GM19025 (cell line): ENCODE measurements at regions not wholly inside any gene's neighbourhood (a gene's known extent, or its start where the extent isn't known, plus 50 kb on each side); places are given as distances from the start of the nearest gene placed in this dataset.

Experiments used
- ATAC-seq: cut with Tn5 transposase; IDR thresholded peaks from one replicate; pipeline ENCODE4 v1.9.1; 2021; ENCODE audit warnings: mild to moderate bottlenecking, low read depth, moderate library complexity; ENCODE audit not compliant: unreplicated experiment

GRCh38 chr4:35300996-35301774, 943.1 kb downstream of the ARAP2 start:
- ATAC-seq = no peak

DNA sequence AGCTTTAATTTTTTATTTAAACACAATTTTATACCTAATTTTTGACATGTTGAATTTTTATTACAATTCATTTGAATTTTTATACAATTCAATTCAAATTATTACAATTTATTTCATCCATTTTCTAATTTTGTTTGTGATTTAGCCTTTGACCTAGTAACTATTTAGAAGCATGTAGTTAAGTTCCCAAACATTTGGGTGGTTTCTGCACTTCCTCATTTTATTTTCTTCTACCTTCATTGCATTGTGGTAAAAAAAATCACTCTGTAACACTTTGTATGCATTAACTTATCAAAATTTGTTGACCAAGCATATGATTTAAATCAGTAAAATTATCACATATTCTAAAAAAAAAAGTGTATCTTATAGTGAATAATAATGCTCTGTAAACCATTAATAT, 928.9 kb downstream of the ARAP2 start:
- no peak for ATAC-seq

DNA sequence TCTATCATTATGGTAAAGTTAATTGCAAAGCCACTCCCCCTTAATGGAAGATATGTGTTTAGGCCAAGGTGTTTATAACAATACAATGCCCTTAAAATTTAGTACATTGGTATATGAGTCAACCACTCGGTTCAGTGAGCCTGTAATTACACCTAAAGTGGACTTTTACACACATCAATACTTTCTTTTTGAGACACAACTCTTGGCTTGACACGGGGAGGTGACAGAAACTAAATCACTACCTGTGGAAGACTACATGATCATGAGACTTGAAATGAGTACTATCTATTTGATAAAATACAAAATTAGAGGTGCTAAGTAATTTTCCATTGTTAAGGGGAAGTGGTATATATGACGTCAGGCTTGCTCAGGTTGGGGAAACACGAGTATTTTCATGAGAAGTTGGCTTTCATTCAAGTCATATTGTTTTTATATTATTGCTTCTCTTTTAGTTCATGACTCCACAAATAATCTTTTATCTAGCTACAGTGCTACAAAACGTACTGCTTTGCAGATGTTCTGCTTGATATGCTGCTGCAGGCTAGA, 918.3 kb downstream of the ARAP2 start:
- ATAC-seq = no peak

- no peak for ATAC-seq
Measured at GRCh38 chr4:35342833-35343232, 901.5 kb downstream of the ARAP2 start.

DNA sequence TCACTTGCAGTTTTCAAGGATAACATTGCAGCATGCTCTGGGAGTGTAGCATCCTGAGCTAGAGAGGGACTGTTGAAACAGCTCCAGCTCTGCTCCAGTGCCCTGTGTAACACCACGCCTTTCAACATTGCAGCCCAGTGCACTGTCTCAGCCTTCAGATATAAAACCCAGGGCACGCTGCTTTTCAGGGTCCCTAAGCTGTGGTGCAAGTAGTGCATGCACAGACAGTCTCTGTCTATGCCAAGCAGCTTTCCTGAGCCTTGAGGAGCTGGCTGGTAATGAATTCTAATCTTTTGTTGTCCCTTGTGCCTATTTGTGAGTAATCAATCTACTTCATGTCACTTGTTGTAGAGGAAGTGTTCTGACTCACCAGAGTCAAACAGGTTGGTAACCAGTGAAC, 897.0 kb downstream of the ARAP2 start:
- ATAC-seq = no peak

- no peak for ATAC-seq
Measured at GRCh38 chr4:35358001-35358584, 886.2 kb downstream of the ARAP2 start.

DNA sequence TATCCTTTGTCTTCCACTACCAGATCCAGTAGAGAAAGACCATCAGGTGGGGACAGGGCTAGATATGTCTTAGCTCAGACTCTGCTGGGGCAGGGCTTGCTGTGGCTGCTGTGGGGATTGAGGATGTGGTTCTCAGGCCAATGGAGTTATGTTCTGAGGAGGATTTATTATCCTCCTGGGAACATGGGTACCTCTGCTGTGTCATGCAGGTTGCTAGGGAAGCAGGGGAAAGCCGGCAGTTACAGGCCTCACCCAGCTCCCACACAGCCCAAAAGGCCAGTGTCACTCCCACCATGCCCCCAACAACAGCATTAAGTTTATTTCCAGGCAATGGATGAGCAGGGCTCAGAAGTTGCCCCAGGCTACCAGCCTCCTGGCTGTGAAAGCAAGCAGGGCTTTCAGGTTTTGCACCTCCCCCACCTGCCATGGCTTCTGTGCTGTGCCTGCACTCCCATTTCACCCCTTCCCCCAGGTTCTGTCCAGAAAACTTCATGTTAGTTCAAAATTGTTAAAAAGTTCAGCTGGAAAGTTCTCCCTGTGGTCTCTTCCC, 879.9 kb downstream of the ARAP2 start:
- ATAC-seq = no peak

DNA sequence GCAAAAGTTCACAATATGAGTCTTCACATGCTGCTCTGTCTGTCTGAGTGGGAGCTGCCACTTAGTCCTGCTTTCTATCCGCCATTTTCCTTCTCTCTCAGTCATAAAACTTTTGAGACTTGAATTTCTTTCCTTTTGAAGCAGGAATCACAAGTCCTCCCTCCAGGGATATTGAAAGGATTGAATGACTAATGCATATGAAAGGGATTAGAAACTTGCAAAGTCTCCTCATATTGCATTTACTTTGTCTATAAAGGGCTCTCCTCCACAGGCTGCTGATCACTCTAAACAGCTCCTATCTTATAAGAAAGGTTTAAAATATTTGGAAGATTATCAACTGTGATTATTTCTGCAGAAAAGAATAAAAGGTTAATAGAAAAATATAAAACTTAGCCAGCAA, 879.1 kb downstream of the ARAP2 start:
- ATAC-seq = no peak

DNA sequence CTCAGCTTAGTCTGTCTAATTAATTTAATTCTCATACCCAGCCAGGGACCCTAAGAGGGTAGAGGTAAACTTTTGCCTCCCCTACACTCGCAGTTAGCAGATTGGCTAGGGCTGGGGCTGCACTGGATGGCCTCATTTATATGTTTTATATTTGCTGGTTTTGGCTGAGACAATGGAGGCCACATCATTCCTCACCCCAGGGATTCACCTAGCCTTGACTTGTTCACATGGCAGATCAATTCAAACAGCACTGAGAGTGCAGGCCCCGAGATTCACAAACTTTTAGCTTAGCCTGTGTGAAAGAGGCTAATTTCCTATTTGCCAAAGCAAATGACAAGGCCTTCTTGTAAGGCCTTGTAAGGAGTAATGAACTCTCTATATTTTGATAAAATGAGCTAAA, 844.4 kb downstream of the ARAP2 start:
- no peak for ATAC-seq

- no peak for ATAC-seq
Measured at GRCh38 chr4:35423104-35423503, 821.2 kb downstream of the ARAP2 start.

- no peak for ATAC-seq
Measured at GRCh38 chr4:35447474-35447873, 796.8 kb downstream of the ARAP2 start.

DNA sequence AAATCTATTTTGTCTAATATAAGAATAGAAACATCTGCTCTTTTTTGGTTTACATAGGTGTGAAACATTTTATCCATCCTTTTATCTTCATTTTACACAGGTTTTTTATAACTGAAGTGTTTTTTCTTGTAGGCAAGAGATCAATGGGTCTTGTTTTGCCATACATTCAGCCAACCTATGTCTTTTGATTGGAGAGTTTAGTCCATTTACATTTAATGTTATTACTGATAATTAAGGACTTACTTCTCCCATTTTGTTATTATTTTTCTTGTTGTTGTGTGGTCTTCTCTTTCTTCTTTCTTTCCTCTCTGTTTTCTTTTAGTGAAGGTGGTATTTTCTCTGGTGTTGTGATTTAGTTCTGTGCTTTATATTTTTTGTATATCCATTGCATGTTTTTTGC, 785.3 kb downstream of the ARAP2 start:
- no peak for ATAC-seq

DNA sequence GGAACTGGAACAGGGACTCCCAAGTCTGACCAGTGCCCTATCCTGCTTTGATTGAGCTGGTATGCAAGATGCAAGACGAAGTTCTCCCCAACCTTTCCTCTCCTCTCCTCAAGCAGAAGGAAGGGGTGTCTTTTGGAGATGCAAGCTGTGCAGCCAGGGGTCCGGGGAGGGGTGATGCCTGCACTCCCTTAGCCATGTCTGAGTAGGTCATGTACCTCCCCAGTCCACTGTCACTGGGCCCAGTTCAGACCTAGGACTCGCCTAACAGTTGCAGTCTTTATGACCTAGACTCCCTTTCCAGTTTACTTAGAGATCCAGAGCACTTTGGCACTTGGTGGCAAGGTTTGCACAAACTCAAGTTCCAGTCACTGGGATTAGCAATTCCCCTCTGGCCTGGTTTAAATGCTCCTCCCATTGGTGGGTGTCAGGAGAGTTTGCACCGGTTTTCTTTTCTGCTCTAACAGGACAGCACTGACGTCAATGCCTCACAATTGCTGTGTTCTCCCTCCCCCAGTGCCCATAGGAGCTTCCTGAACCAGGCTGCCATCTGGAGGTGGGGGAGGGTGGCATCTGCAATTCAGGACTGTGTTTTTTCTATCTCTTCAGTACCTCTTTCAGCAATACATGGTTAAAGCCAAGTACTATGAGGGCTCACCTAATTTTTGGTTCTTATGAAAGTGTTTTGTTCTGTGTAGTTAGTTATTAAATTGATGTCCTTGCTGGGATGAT, 782.2 kb downstream of the ARAP2 start:
- ATAC-seq = no peak

- ATAC-seq = no peak
Measured at GRCh38 chr4:35463251-35463952, 780.9 kb downstream of the ARAP2 start.

GRCh38 chr4:35464964-35465528, 779.3 kb downstream of the ARAP2 start:
- no peak for ATAC-seq

GRCh38 chr4:35491093-35491492, 753.2 kb downstream of the ARAP2 start:
- no peak for ATAC-seq

- no peak for ATAC-seq
Measured at GRCh38 chr4:35493977-35494376, 750.3 kb downstream of the ARAP2 start.

GRCh38 chr4:35494955-35495354, 749.4 kb downstream of the ARAP2 start:
- no peak for ATAC-seq

DNA sequence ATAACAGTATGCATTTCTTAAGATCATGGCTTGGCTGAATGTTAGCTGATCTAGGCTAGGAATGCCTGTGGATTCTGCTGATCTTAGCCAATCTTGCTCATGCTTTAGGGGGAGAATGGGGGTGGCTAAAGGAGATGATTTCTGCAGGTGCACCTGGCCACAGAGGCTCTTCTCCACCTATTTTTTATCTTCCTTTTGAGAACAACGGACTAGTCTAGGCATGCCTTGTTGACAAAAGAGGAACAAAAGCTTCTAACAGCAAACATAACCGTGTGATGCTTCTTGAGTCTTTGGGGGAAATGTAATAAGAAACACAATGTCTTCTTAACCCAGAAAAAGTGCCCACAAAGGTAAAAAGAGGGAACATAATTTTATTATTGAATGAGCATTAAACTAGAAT, 743.5 kb downstream of the ARAP2 start:
- ATAC-seq = no peak

DNA sequence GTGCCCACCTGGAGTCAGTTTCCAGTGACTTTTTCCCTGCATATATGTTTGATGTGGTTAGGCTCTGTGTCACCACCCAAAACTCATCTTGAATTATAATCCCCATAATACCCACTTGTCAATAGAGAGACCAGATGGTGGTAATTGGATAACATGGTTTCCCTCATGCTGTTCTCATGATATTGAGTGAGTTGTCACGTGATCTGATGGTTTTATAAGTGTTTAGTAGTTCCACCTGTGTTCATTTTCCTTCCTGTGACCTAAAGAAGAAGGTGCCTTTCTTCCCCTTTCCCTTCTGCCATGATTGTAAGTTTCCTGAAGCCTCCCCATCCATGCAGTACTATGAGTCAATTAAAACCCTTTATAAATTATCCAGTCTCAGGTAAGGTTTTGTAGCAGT, 740.9 kb downstream of the ARAP2 start:
- no peak for ATAC-seq
